Activated T-cell treated with anti-CD3 and anti-CD28 coated beads, Interleukin-2, amount 50 U/mL, for 4 hours (primary cell): ENCODE measurements at regions not wholly inside any gene's neighbourhood (a gene's known extent, or its start where the extent isn't known, plus 50 kb on each side); places are given as distances from the start of the nearest gene placed in this dataset.
"Not testable (repeated sequence)": the region's sequence is repeated elsewhere in the genome, so short reads cannot be mapped to it uniquely, and the experiment has no call there.

Source experiments
- ATAC-seq, 2 donors: fragments of 200-7000 bp; cut with Tn5 transposase; one replicate each; pipeline ENCODE4 v1.10.0; 2021
- DNase-seq: peaks from one replicate; pipeline ENCODE4 v3.0.0-alpha.2; 2020
- H3K27me3 Mint-ChIP-seq: one replicate; pipeline ENCODE4 v1.8.0; 2021; ENCODE audit warnings: low read depth, mixed read lengths
- H3K36me3 Mint-ChIP-seq: one replicate; pipeline ENCODE4 v1.8.0; 2022; ENCODE audit warnings: mixed read lengths; ENCODE audit not compliant: insufficient read depth
- H3K4me1 Mint-ChIP-seq: one replicate; pipeline ENCODE4 v1.8.0; 2021; ENCODE audit warnings: low read depth, mixed read lengths
- H3K4me3 Mint-ChIP-seq: one replicate; pipeline ENCODE4 v1.8.0; 2021; ENCODE audit warnings: mild to moderate bottlenecking, moderate library complexity, mixed read lengths
- H3K9me3 Mint-ChIP-seq: one replicate; pipeline ENCODE4 v1.8.0; 2021; ENCODE audit warnings: mixed read lengths

DNA sequence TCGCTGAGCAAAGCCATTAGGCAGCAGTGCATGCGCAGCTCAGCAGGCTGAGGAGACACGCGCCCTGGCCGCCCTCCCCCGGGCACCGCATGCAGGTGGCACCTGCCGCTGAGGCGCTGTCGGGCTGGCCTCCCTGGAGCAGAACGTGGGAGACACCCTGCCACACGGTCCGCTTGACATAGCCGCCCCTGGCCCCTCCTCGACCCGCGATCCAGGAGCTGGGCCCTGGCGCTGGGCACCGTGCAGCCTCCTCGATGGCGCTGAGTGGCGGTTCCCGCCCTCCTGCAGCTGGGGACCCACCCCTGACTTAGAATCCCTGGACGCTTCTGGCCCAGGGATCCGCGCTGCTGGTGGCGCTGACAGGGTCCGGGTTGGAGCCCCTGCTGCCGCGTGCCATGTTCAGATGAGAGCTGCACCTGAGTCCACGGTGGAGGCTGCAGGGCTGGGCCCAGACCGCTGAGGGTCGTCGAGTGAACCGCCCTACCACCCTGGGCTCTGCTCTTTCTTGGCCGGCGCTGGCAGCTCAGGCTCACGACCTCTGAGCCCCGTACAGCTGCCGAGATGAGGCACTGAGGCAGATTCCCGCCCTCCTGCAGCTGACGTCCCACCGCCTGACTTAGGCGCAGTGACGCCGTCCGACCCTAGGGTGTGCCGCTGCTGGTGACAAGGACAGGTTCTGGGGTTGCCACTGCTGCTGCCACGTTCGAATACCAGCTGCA lies 116.8 kb downstream of the OR13A1 start:
- H3K27me3 Mint-ChIP-seq = peaks cover 2% of the 10 kb centered on the region
- H3K4me3 Mint-ChIP-seq = no peak overlapping the region
- H3K36me3 Mint-ChIP-seq = no peaks in the 10 kb centered on the region
- DNase-seq (no peak), ATAC-seq (no peak)
- no peaks in the 10 kb centered on the region for H3K9me3 Mint-ChIP-seq
- H3K4me1 Mint-ChIP-seq = no peaks in the 10 kb centered on the region

DNA sequence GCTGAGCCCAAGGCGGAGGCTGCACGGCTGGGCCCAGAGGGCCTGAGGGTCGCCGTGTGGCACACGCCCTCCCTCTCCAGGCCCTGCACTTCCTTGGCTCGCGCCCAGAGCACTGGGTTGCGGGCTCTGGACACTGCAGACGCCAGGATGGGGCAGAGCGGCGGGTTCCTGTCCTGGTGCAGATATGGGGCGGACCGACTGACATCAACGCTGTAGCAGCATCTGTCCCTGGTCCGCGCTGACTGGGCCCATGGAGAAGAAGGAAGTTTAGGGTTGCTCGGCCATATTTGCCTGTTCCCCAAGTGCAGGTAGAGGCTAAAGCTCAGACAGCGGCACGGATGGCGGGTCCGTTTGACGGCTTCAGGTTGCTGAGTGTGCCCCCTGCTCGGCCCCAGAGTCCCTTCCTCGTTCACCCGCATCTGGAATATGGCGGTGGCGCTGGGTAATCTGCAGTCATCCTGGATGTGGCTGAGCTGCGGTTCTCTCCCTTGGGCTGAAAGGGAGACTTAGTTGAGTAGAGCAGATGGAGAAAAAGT lies 116.1 kb downstream of the OR13A1 start:
- DNase-seq = no peak
- H3K36me3 Mint-ChIP-seq = no peaks in the 10 kb centered on the region
- ATAC-seq = no peak
- no peak overlapping the region for H3K4me3 Mint-ChIP-seq
- no peaks in the 10 kb centered on the region for H3K9me3 Mint-ChIP-seq
- H3K4me1 Mint-ChIP-seq = no peaks in the 10 kb centered on the region
- peaks cover 7% of the 10 kb centered on the region for H3K27me3 Mint-ChIP-seq

DNA sequence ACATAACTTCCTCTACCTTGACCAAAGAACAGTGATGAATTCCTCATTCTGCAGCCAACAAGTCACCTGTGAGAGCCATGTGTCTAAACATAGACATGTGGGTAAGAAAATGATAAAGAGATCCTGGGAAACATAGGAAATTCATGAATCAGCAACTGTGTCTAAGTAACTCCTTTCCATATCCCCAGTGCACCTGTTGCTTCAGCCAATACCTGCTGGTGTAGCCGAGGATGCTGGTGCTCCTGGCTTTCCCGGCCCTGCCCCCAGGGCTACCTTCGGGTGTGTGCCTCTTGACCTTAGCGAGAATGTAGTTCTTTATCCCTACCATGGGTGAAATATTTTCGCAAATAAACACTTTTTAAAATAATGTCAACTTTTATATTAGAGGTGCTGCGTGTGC lies 114.1 kb downstream of the OR13A1 start:
- H3K27me3 Mint-ChIP-seq = peaks cover 10% of the 10 kb centered on the region
- DNase-seq = no peak
- H3K36me3 Mint-ChIP-seq = no peaks in the 10 kb centered on the region
- H3K4me3 Mint-ChIP-seq = no peak overlapping the region
- ATAC-seq = no peak
- H3K9me3 Mint-ChIP-seq = no peaks in the 10 kb centered on the region
- no peaks in the 10 kb centered on the region for H3K4me1 Mint-ChIP-seq

DNA sequence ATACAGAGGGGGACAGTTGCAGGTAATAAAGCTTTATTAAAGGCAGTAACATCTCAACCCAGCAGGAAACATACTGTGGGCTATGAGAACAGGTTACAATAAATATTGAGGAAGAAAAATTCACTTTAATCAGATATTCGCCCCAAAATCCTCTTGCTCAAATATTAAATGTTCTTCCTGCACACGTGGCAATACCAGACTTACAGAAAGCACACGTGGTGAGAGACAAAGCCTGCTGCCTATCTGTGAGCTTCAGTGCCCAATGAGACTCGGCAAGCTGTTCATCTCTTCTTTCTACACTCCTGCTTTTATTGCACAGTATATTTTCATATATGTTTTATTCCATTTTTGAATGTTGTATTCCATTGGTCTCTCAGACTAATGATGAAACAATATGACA lies 113.2 kb downstream of the OR13A1 start:
- Mint-ChIP-seq H3K27me3 (peaks cover 8% of the 10 kb centered on the region), H3K36me3 (no peaks in the 10 kb centered on the region), H3K4me3 (no peak overlapping the region), H3K9me3 (no peaks in the 10 kb centered on the region), H3K4me1 (no peaks in the 10 kb centered on the region)
- ATAC-seq (no peak), DNase-seq (no peak)

DNA sequence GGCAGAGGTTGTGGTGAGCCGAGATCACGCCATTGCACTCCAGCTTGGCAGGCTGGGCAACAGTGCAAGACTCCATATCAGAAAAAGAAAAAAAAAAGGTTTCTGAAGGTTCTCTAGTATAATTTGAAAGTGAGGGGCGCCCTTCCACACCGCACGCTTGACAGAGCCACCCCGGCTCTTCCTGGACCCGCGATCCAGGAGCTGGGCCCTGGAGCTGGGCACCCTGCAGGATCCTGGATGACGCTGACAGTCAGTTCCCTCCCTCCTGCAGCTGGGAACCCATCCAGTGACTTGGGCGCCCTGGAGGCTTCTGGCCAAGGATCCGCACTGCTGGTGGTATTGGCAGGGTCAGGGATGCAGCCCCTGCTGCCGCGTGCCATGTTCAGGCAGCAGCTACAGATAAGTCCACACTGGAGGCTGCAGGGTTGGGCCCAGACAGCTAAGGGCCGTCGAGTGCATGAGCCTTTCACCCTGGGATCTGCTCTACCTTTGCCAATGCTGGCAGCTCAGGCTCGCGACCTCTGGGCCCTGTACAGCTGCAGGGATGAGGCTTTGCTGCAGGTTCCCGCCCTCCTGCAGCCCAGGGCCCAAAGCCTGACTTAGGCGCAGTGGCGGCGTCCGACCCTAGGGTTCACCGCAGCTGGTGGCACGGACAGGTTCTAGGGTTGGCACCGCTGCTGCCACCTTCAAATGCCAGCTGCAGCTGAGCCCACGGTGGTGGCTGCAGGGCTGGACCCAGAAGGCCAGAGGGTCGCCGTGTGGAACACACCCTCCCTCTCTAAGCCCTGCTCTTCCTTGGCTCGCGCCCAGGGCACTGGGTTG lies 110.2 kb downstream of the OR13A1 start:
- no peak overlapping the region for H3K4me3 Mint-ChIP-seq
- no peak for DNase-seq
- peaks cover 18% of the 10 kb centered on the region for H3K27me3 Mint-ChIP-seq
- H3K9me3 Mint-ChIP-seq = peaks cover 5% of the 10 kb centered on the region
- H3K4me1 Mint-ChIP-seq = no peaks in the 10 kb centered on the region
- ATAC-seq = no peak
- no peaks in the 10 kb centered on the region for H3K36me3 Mint-ChIP-seq

DNA sequence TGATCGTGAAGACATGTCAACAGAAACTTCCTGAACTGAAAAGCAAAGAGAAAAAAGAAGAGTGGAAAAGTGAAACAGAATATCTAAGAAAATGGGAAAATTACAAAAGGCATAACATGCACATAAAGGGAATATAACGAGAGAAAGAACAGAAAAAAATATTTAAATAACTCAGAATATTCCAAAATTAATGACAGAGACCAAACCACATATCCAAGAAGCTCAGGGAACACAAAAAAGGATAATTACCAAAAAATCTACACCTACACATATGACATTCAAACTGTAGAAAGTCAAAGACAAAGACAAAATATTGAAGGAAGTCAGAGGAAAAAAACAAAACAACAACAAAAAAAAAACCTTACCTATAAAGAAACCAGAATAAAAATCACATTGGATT lies 105.5 kb downstream of the OR13A1 start:
- no peak for DNase-seq
- H3K4me1 Mint-ChIP-seq = no peaks in the 10 kb centered on the region
- no peaks in the 10 kb centered on the region for H3K36me3 Mint-ChIP-seq
- ATAC-seq = no peak
- peaks cover 5% of the 10 kb centered on the region for H3K9me3 Mint-ChIP-seq
- H3K4me3 Mint-ChIP-seq = no peak overlapping the region
- H3K27me3 Mint-ChIP-seq = peaks cover 14% of the 10 kb centered on the region

DNA sequence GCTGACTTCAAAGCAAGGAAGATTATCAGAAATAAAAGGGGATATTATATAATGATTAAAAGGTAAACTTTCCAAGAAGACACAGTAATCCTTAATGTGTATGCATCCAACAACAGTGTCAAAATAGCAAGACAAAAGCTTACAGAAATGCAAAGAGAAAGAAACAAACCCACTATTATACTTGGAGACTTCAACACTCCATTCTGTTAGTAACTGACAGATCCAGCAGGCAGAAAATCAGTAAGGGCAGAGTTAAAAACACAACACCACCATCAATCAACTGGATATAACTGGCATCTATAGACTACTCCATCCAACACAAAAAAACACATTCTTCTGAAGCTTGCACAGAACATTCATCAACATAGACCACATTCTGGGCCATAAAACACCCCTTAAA lies 103.8 kb downstream of the OR13A1 start:
- H3K9me3 Mint-ChIP-seq = peaks cover 5% of the 10 kb centered on the region
- DNase-seq (no peak), ATAC-seq (no peak)
- no peak overlapping the region for H3K4me3 Mint-ChIP-seq
- no peaks in the 10 kb centered on the region for H3K4me1 Mint-ChIP-seq
- peaks cover 11% of the 10 kb centered on the region for H3K27me3 Mint-ChIP-seq
- no peaks in the 10 kb centered on the region for H3K36me3 Mint-ChIP-seq

DNA sequence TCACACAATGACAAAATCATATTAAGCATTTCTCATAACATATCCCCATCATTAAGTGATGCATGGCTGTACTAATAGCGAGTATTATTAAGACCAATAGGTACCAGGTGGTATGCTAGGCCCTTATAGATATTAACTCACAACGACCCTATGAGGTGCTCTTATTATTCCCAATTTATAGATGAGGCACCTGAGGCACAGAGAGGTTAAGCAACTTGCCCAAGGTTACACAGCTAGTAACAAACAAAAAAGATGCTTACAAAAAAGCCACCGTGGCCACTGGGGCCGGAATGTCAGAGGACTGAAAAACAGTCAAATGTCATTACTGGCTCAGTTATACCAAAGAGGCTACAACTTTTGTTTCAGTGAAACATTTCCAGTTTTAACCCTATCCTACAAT lies 96.0 kb downstream of the OR13A1 start:
- no peaks in the 10 kb centered on the region for H3K36me3 Mint-ChIP-seq

DNA sequence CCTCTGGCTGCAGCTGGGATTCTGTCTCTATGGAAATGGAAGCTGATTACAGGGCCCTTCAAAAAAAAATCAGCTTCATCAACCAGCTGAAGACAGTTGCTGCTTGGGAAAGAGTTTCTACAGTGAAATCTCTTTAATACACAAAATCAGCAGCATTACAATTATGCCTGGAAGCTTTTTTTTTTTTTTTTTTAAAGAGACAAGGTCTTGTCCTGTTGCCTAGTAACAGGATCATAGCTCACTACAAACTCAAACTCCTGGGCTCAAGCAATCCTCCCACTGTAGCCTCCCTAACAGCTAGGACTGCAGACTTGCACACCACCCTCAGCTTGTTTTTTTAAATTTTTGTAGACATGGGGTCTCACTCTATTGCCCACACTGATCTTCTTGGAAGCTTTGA lies 94.5 kb downstream of the OR13A1 start:
- Mint-ChIP-seq H3K9me3 (no peaks in the 10 kb centered on the region), H3K4me3 (no peak overlapping the region), H3K27me3 (peaks cover 4% of the 10 kb centered on the region), H3K4me1 (no peaks in the 10 kb centered on the region), H3K36me3 (no peaks in the 10 kb centered on the region)
- ATAC-seq = no peak
- no peak for DNase-seq

More for the DNA sequence above, 96.0 kb downstream of the OR13A1 start:
- Mint-ChIP-seq H3K4me3 (no peak overlapping the region), H3K9me3 (no peaks in the 10 kb centered on the region), H3K4me1 (no peaks in the 10 kb centered on the region), H3K27me3 (peaks cover 2% of the 10 kb centered on the region)
- DNase-seq (no peak), ATAC-seq (no peak)

DNA sequence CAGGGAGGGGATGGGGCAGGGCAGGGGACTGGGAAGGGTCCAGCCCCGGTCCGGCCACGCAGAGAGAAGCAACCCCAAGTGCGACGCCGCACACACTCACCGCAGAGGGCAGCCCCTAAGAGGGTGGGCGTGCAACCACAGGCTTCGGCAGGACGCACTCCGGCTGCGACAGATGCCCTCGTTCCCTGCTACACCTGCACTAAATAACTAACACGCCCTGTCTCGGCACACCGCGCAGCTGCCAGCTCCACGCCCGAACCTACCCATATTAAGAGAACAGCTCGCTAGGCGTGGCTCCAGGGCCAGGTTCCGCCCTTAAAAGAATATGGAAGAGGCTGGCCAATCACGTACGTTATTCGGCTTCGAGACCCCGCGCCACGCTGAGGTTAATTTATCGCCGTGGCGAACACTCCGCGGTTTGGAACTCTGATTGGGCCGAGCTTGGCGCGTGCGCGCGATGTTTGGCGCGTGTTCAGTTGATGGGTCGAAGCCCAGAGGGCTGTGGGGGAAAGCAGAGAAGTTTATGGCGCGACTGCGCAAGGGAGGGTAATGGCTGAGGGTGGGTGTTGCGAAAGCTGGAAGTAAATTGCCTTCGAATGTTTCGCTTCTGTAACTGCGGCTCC lies 91.1 kb downstream of the OR13A1 start:
- ATAC-seq (no peak), DNase-seq (no peak)
- Mint-ChIP-seq H3K4me3 (no peak overlapping the region), H3K4me1 (no peaks in the 10 kb centered on the region), H3K9me3 (peaks cover 4% of the 10 kb centered on the region), H3K36me3 (no peaks in the 10 kb centered on the region), H3K27me3 (peaks cover 4% of the 10 kb centered on the region)

DNA sequence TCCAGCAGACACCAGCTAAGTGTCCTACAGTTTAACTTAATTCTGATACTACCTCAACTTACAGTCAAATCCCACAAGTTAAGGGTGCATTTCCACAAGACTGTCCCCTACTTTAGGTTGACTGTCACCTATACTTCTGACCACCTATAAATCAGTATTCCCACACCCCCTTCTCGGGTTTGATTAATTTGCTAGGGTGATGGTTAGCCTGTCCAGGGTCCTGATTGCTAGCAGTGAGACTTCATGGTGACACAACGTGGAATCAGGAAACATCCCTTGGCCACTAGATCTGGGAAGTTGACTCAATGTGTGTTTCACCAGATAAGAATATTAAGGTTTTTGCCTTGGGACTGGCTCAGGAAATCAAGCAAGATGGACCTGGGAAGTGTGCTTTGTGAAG lies 88.4 kb downstream of the OR13A1 start:
- Mint-ChIP-seq H3K27me3 (peaks cover 2% of the 10 kb centered on the region), H3K36me3 (no peaks in the 10 kb centered on the region), H3K9me3 (peaks cover 17% of the 10 kb centered on the region), H3K4me1 (no peaks in the 10 kb centered on the region), H3K4me3 (no peak overlapping the region)
- ATAC-seq (no peak), DNase-seq (no peak)

DNA sequence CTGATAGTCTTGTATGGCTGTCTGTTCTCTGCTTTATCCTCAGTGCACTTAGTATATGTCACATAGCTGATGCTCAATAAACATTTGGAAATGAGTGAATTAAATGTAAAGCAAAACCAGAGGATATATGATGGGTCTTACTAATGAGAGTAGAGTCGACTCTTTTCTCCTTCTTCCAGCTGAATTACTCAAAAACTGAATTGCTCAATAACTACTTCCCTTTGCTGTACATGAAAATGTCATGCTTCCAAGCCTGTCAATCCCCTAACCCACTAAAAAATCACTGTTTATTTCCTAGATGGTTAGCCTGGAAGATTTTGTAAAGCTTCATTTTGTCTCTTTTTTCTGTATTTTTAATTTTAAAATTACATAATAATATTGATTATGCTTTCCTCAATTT lies 88.0 kb downstream of the OR13A1 start:
- H3K36me3 Mint-ChIP-seq = no peaks in the 10 kb centered on the region
- H3K4me3 Mint-ChIP-seq = no peak overlapping the region
- ATAC-seq (no peak), DNase-seq (no peak)
- H3K4me1 Mint-ChIP-seq = no peaks in the 10 kb centered on the region
- peaks cover 17% of the 10 kb centered on the region for H3K9me3 Mint-ChIP-seq
- H3K27me3 Mint-ChIP-seq = peaks cover 5% of the 10 kb centered on the region

DNA sequence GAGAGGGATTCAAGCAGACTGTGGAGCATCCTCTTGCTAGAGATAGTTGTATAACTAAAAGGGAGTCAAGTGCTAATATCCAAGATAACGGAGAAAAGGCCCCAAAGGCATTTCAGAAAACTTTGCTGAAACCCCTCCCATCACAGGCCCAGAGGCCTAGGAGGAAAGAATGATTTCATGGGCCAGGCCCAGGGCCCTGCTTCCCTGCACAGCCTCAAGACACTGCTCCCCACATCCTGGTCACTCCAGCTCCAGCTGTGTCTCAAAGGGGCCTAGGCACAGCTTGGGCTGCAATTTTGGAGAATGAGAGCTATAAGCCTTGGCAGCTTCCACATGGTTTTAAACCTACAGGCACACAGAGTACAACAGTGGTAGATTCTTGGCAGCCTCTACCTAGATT lies 85.6 kb downstream of the OR13A1 start:
- Mint-ChIP-seq H3K4me1 (no peaks in the 10 kb centered on the region), H3K9me3 (peaks cover 17% of the 10 kb centered on the region), H3K27me3 (peaks cover 8% of the 10 kb centered on the region), H3K36me3 (no peaks in the 10 kb centered on the region), H3K4me3 (no peak overlapping the region)
- DNase-seq (no peak), ATAC-seq (no peak)

DNA sequence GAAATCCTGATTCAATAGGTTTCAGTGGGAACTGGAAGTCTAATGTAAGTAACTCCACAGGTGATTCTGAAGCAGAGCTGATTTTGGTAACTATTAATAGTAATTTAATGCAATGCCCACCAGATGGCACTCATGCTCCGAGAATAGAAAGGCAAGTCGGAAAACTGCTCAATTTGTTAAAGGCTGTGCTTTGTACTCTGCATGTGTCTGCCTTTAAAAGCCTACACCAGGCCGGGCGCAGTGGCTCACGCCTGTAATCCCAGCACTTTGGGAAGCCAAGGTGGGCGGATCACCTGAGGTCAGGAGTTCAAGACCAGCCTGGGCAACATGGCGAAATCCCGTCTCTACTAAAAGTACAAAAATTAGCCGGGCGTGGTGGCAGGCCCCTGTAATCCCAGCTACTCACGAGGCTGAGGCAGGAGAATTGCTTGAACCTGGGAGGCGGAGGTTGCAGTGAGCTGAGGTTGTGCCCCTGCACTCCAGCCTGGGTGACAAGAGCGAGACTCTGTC lies 80.1 kb downstream of the OR13A1 start:
- not testable (repeated sequence) for H3K4me1 Mint-ChIP-seq, H3K4me3 Mint-ChIP-seq, H3K36me3 Mint-ChIP-seq, H3K9me3 Mint-ChIP-seq, H3K27me3 Mint-ChIP-seq
- DNase-seq = peak; percentile 38
- ATAC-seq = peak; percentile 43 to 59
